MM.1S (cell line): ENCODE measurements at regions not wholly inside any gene's neighbourhood (a gene's known extent, or its start where the extent isn't known, plus 50 kb on each side); places are given as distances from the start of the nearest gene placed in this dataset.

Source experiments
- DNase-seq: peaks from one replicate; pipeline ENCODE4 v3.0.0-alpha.2; 2015
- H2AFZ ChIP-seq: fragments of 300-600 bp; sonication (generic); 2 replicates; pipeline ENCODE4 v1.6.0; 2016; ENCODE audit warnings: antibody characterized with exemption, low read length
- H3F3A ChIP-seq: fragments of 300-600 bp; sonication (generic); 2 replicates; pipeline ENCODE4 v1.6.1; 2016; ENCODE audit warnings: mild to moderate bottlenecking, antibody characterized with exemption, low read length, moderate library complexity, mixed read lengths; ENCODE audit not compliant: insufficient read depth
- H3K27ac ChIP-seq: fragments of 300-600 bp; sonication (generic); 2 replicates; pipeline ENCODE4 v1.5.1; 2016; ENCODE audit warnings: mild to moderate bottlenecking, low read length
- H3K27me3 ChIP-seq: fragments of 300-600 bp; sonication (generic); replicated peaks from 2 replicates; pipeline ENCODE4 v1.6.0; 2016; ENCODE audit warnings: low read length; ENCODE audit not compliant: insufficient read depth
- H3K36me3 ChIP-seq: fragments of 300-600 bp; sonication (generic); replicated peaks from 2 replicates; pipeline ENCODE4 v1.6.1; 2016; ENCODE audit warnings: mild to moderate bottlenecking, low read length, mixed read lengths; ENCODE audit not compliant: insufficient read depth
- H3K4me1 ChIP-seq: fragments of 300-600 bp; sonication (generic); 2 replicates; pipeline ENCODE4 v1.6.1; 2016; ENCODE audit warnings: low read length, mixed read lengths
- H3K4me2 ChIP-seq: fragments of 300-600 bp; sonication (generic); 2 replicates; pipeline ENCODE4 v1.6.0; 2016; ENCODE audit warnings: low read depth, low read length
- H3K4me3 ChIP-seq: fragments of 300-600 bp; sonication (generic); 2 replicates; pipeline ENCODE4 v1.5.1; 2016; ENCODE audit warnings: low read length, mixed read lengths
- H3K79me2 ChIP-seq: fragments of 300-600 bp; sonication (generic); 2 replicates; pipeline ENCODE4 v1.6.1; 2016; ENCODE audit warnings: mixed run types, low read length, mixed read lengths
- H3K9ac ChIP-seq: fragments of 300-600 bp; sonication (generic); 2 replicates; pipeline ENCODE4 v1.6.1; 2016; ENCODE audit warnings: low read length, mixed read lengths
- H3K9me2 ChIP-seq: fragments of 300-600 bp; sonication (generic); replicated peaks from 2 replicates; pipeline ENCODE4 v1.6.1; 2016; ENCODE audit warnings: mild to moderate bottlenecking, low read length, mixed read lengths; ENCODE audit not compliant: insufficient read depth
- H3K9me3 ChIP-seq: fragments of 300-600 bp; sonication (generic); replicated peaks from 2 replicates; pipeline ENCODE4 v1.6.1; 2016; ENCODE audit warnings: mild to moderate bottlenecking, low read length, mixed read lengths; ENCODE audit not compliant: insufficient read depth
- H4K20me1 ChIP-seq: fragments of 300-600 bp; sonication (generic); 2 replicates; pipeline ENCODE4 v1.6.1; 2016; ENCODE audit warnings: mild to moderate bottlenecking, low read length, moderate library complexity, mixed read lengths; ENCODE audit not compliant: insufficient read depth
- EZH2 ChIP-seq: fragments of 300-600 bp; sonication (generic); optimal IDR thresholded peaks from 2 replicates; pipeline ENCODE3; 2017; ENCODE audit warnings: low read depth, mild to moderate bottlenecking, antibody characterized with exemption, low read length, mixed read lengths
- EZH2phosphoT487 ChIP-seq: fragments of 300-600 bp; sonication (generic); IDR thresholded peaks from 2 replicates; pipeline ENCODE4 v1.6.1; 2018; ENCODE audit warnings: antibody characterized with exemption, low read length
- TF ChIP-seq, protein P1 (sequence below): fragments of 300-600 bp; sonication (generic); IDR thresholded peaks from 2 replicates; pipeline ENCODE4 v1.5.1; 2016; ENCODE audit warnings: antibody characterized with exemption, low read length, mixed read lengths

DNA sequence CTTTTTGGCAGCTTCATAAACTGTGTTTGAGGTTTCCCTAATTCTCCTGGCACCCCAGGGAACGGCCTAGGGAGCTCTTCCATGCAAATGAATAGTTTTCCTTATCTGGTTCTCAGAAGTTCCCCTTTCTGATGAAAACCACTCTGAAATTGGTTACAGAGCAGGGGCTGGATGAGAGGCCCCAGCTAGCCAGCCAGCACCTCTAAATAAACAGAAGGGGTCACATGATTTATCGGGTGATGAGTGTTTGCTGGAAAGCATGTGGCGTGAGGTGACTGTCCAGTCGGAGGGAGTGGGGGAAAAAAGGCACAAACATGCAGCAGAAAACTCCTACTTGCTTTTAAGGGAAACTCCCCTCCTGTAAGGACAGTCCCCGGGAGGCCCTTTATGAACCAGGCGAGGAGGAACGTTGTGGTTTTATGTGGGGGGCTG lies 261.2 kb upstream of the ANKRD55 start:
- H3K9ac ChIP-seq: no peak overlapping the region
- no peaks in the 10 kb centered on the region for H3K9me2 ChIP-seq
- no peaks in the 10 kb centered on the region for H4K20me1 ChIP-seq
- no peak for DNase-seq
- no peak overlapping the region for H3K4me2 ChIP-seq
- H3K79me2 ChIP-seq: no peaks in the 10 kb centered on the region
- no peaks in the 10 kb centered on the region for H3F3A ChIP-seq
- H3K9me3 ChIP-seq: no peaks in the 10 kb centered on the region
- H3K4me3 ChIP-seq: no peak overlapping the region
- no peak for TF ChIP-seq EZH2
- TF ChIP-seq, protein P1, sequence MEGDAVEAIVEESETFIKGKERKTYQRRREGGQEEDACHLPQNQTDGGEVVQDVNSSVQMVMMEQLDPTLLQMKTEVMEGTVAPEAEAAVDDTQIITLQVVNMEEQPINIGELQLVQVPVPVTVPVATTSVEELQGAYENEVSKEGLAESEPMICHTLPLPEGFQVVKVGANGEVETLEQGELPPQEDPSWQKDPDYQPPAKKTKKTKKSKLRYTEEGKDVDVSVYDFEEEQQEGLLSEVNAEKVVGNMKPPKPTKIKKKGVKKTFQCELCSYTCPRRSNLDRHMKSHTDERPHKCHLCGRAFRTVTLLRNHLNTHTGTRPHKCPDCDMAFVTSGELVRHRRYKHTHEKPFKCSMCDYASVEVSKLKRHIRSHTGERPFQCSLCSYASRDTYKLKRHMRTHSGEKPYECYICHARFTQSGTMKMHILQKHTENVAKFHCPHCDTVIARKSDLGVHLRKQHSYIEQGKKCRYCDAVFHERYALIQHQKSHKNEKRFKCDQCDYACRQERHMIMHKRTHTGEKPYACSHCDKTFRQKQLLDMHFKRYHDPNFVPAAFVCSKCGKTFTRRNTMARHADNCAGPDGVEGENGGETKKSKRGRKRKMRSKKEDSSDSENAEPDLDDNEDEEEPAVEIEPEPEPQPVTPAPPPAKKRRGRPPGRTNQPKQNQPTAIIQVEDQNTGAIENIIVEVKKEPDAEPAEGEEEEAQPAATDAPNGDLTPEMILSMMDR: no peak
- TF ChIP-seq EZH2phosphoT487: no peak
- no peak overlapping the region for H2AFZ ChIP-seq
- no peaks in the 10 kb centered on the region for H3K4me1 ChIP-seq
- H3K27me3 ChIP-seq: no peaks in the 10 kb centered on the region
- H3K27ac ChIP-seq: no peak overlapping the region
- no peaks in the 10 kb centered on the region for H3K36me3 ChIP-seq

DNA sequence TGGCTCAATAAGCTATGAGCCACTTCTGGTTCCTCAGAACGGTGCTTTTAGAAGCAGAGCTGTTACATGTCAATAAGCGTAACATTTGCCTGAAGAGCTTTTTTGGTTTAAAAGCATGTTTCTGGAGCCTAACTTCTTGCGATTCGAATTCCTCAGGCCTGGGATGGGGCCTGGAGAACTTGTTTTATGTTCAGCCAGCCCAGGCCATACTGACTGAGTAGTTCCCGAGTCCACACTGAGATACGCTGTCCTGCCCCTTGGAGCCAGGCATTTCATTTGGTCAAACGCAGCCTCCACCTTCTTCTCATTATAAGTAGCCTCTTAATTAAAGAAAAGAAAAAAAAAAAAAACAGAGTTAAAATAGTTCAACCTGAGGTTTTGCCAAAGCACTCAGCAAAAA lies 260.6 kb upstream of the ANKRD55 start:
- Histone ChIP-seq H3K79me2 (no peaks in the 10 kb centered on the region), H2AFZ (no peak overlapping the region), H3K4me3 (no peak overlapping the region), H3K9ac (no peak overlapping the region), H3K9me3 (no peaks in the 10 kb centered on the region), H3K36me3 (no peaks in the 10 kb centered on the region), H3K4me1 (no peaks in the 10 kb centered on the region), H4K20me1 (no peaks in the 10 kb centered on the region), H3K9me2 (no peaks in the 10 kb centered on the region), H3K27me3 (no peaks in the 10 kb centered on the region), H3K27ac (no peak overlapping the region), H3F3A (no peaks in the 10 kb centered on the region), H3K4me2 (no peak overlapping the region)
- no peak for TF ChIP-seq EZH2
- TF ChIP-seq, protein P1: no peak
- no peak for TF ChIP-seq EZH2phosphoT487
- no peak for DNase-seq

DNA sequence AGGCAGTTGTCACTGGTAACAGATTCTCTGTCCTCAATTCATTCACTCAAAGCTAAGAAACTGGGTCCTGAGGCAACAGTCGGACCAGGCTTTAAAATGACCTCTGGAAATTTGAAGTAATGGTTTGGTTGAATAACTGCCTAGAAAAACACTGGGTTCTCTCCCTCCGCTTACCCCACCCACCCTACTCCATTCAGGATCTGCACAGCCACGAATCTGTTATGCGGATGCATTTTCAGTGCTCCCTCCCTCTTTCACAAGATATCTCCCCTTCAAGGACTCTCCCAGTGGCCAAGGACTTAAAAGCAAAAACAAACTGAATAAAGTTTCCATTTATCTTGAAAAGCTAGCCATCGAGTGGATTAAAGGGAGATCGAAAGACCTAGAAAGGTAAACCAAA lies 260.2 kb upstream of the ANKRD55 start:
- H3K4me1 ChIP-seq: no peaks in the 10 kb centered on the region
- H3F3A ChIP-seq: no peaks in the 10 kb centered on the region
- no peaks in the 10 kb centered on the region for H3K36me3 ChIP-seq
- no peak overlapping the region for H3K9ac ChIP-seq
- no peak overlapping the region for H3K4me3 ChIP-seq
- H3K27me3 ChIP-seq: no peaks in the 10 kb centered on the region
- DNase-seq: no peak
- TF ChIP-seq EZH2 (no peak), EZH2phosphoT487 (no peak)
- TF ChIP-seq, protein P1: no peak
- H4K20me1 ChIP-seq: no peaks in the 10 kb centered on the region
- H3K79me2 ChIP-seq: no peaks in the 10 kb centered on the region
- no peaks in the 10 kb centered on the region for H3K9me3 ChIP-seq
- no peak overlapping the region for H2AFZ ChIP-seq
- no peak overlapping the region for H3K27ac ChIP-seq
- H3K4me2 ChIP-seq: no peak overlapping the region
- no peaks in the 10 kb centered on the region for H3K9me2 ChIP-seq
